CD4-positive, CD25-positive, alpha-beta regulatory T cell (primary cell): ENCODE measurements at regions not wholly inside any gene's neighbourhood (a gene's known extent, or its start where the extent isn't known, plus 50 kb on each side); places are given as distances from the start of the nearest gene placed in this dataset.
A peak's percentile ranks its signal among the peaks of the same experiment; 100 is the strongest.

Source experiments
- ATAC-seq, 2 donors: fragments of 150-1000 bp; cut with Tn5 transposase; one replicate each; pipeline ENCODE4 v1.10.0; 2021; ENCODE audit warnings: low read depth in 2 of 2, moderate number of reproducible peaks in 2 of 2, moderate library complexity in 1 of 2
- DNase-seq, 3 donors: peaks; one replicate each; pipeline versions ENCODE4 v3.0.0 to v3.0.0-alpha.2; 2012 to 2022; ENCODE audit warnings: mixed read lengths in 1 of 3
- H3K27ac ChIP-seq: one replicate; pipeline ENCODE4 v1.7.0; 2013; ENCODE audit warnings: mild to moderate bottlenecking, low read length; ENCODE audit not compliant: insufficient read depth, poor library complexity, severe bottlenecking
- H3K27me3 ChIP-seq: one replicate; pipeline ENCODE4 v1.7.0; 2013; ENCODE audit warnings: low read length; ENCODE audit not compliant: control insufficient read depth, insufficient read depth
- H3K36me3 ChIP-seq: one replicate; pipeline ENCODE4 v1.7.0; 2013; ENCODE audit warnings: mild to moderate bottlenecking, low read length, moderate library complexity; ENCODE audit not compliant: control insufficient read depth, insufficient read depth
- H3K4me1 ChIP-seq: 2 replicates; pipeline ENCODE4 v1.7.0; 2013; ENCODE audit warnings: mild to moderate bottlenecking, low read length; ENCODE audit not compliant: insufficient read depth, control insufficient read depth, poor library complexity, severe bottlenecking
- H3K4me3 ChIP-seq: one replicate; pipeline ENCODE4 v1.7.0; 2013; ENCODE audit warnings: low read depth, mild to moderate bottlenecking, low read length, moderate library complexity
- H3K9me3 ChIP-seq, 2 experiments: 1 replicate in 1 of 2; 2 replicates in 1 of 2; pipeline ENCODE4 v1.7.0; 2013; ENCODE audit warnings: low read length in 2 of 2, mild to moderate bottlenecking in 1 of 2, moderate library complexity in 1 of 2; ENCODE audit not compliant: control insufficient read depth in 2 of 2
- H3K27ac Mint-ChIP-seq, 3 donors: one replicate each; pipeline ENCODE4 v1.8.0; 2020 to 2022; ENCODE audit warnings: mild to moderate bottlenecking in 3 of 3, mixed read lengths in 3 of 3, moderate library complexity in 2 of 3
- H3K27me3 Mint-ChIP-seq: one replicate; pipeline ENCODE4 v1.8.0; 2022; ENCODE audit warnings: mild to moderate bottlenecking, mixed read lengths
- H3K36me3 Mint-ChIP-seq: one replicate; pipeline ENCODE4 v1.8.0; 2020; ENCODE audit warnings: mixed read lengths
- H3K4me1 Mint-ChIP-seq, 4 donors: one replicate each; pipeline ENCODE4 v1.8.0; 2020 to 2022; ENCODE audit warnings: mixed read lengths in 4 of 4, mild to moderate bottlenecking in 1 of 4
- H3K4me3 Mint-ChIP-seq, 4 donors: one replicate each; pipeline ENCODE4 v1.8.0; 2020 to 2022; ENCODE audit warnings: mild to moderate bottlenecking in 4 of 4, mixed read lengths in 4 of 4, moderate library complexity in 3 of 4
- H3K9me3 Mint-ChIP-seq, 7 donors: one replicate each; pipeline ENCODE4 v1.8.0; 2020 to 2022; ENCODE audit warnings: mixed read lengths in 7 of 7, mild to moderate bottlenecking in 3 of 7, moderate library complexity in 2 of 7

GRCh38 chr2:235283246-235283645 is 210.6 kb upstream of the AGAP1 start:
- no peak overlapping the region for H3K27ac ChIP-seq
- Mint-ChIP-seq H3K9me3 (peaks cover 0 to 2% (median 0%) of the 10 kb centered on the region in 7 donors), H3K27me3 (peaks cover 5% of the 10 kb centered on the region), H3K4me3 (no peak overlapping the region), H3K27ac (no peak overlapping the region), H3K4me1 (no peaks in the 10 kb centered on the region), H3K36me3 (no peaks in the 10 kb centered on the region)
- H3K36me3 ChIP-seq, result no peaks in the 10 kb centered on the region
- H3K9me3 ChIP-seq, result no peaks in the 10 kb centered on the region
- no peaks in the 10 kb centered on the region for H3K4me1 ChIP-seq
- no peak for DNase-seq
- no peak for ATAC-seq
- no peaks in the 10 kb centered on the region for H3K27me3 ChIP-seq
- no peak overlapping the region for H3K4me3 ChIP-seq

DNA sequence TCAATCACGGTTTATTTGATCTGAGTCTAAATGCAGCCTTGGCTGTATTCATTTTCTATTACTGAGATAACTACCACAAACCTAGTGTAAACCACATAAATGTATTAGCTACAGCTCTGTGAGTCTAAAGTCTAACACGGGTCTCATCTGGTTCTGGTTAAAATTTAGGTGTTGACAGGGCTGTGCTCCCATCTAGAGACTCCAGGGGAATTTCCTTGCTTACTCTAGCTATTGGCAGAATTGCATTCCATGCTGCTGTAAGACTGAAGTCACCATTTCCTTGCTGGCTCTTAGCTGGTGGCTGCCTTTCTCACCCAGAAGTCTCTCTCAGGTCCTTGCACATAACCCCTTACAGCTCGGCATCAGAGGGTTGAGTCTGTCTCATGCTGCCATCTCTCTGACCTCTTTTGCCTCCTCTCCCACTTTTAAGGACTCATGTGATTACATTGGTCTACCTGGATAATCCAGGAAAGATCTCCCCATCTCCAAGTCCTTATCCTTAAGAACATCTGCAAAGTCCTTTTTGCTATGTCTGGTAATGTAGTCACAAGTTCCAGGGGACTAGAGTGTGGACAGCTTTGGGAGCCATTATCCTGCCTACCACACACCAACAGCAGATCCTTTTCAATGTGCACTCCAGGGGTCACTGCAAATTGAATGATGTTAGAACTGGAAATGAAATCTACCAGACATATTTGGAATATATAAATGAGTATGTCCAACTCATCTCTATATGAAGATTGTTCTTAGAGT is 207.0 kb upstream of the AGAP1 start:
- H3K27me3 ChIP-seq, result no peaks in the 10 kb centered on the region
- ATAC-seq (no peak), DNase-seq (no peak)
- Mint-ChIP-seq H3K4me3 (no peak overlapping the region), H3K27ac (no peak overlapping the region), H3K9me3 (peaks cover 0 to 4% (median 0%) of the 10 kb centered on the region in 7 donors), H3K27me3 (peaks cover 5% of the 10 kb centered on the region), H3K4me1 (no peaks in the 10 kb centered on the region), H3K36me3 (no peaks in the 10 kb centered on the region)
- no peak overlapping the region for H3K4me3 ChIP-seq
- no peaks in the 10 kb centered on the region for H3K36me3 ChIP-seq
- no peaks in the 10 kb centered on the region for H3K9me3 ChIP-seq
- H3K4me1 ChIP-seq, result no peaks in the 10 kb centered on the region
- no peak overlapping the region for H3K27ac ChIP-seq

DNA sequence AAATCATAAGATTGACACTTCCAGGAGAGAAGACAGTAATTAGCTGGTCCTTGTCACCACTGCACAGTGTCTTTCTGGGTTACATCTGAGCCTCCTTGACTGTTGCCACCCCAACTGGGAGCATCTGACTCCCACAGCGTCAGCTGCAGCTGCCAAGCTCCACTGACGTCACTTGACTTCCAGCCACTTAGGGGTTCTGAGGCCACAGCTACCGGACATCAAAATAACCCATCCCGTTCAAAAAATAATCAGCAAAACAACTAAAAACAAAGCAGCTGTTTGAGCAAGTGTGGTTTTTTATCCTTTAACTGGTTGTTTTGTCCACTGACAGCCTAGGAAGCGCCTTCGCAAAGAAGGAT is 206.5 kb upstream of the AGAP1 start:
- Histone ChIP-seq H3K36me3 (no peaks in the 10 kb centered on the region), H3K27ac (no peak overlapping the region), H3K9me3 (no peaks in the 10 kb centered on the region), H3K4me3 (no peak overlapping the region), H3K27me3 (no peaks in the 10 kb centered on the region), H3K4me1 (no peaks in the 10 kb centered on the region)
- no peaks in the 10 kb centered on the region for H3K4me1 Mint-ChIP-seq
- no peak overlapping the region for H3K27ac Mint-ChIP-seq
- H3K27me3 Mint-ChIP-seq, result peaks cover 5% of the 10 kb centered on the region
- H3K4me3 Mint-ChIP-seq, result no peak overlapping the region
- DNase-seq (no peak), ATAC-seq (no peak)
- peaks cover 0 to 4% (median 0%) of the 10 kb centered on the region in 7 donors for H3K9me3 Mint-ChIP-seq
- H3K36me3 Mint-ChIP-seq, result no peaks in the 10 kb centered on the region

DNA sequence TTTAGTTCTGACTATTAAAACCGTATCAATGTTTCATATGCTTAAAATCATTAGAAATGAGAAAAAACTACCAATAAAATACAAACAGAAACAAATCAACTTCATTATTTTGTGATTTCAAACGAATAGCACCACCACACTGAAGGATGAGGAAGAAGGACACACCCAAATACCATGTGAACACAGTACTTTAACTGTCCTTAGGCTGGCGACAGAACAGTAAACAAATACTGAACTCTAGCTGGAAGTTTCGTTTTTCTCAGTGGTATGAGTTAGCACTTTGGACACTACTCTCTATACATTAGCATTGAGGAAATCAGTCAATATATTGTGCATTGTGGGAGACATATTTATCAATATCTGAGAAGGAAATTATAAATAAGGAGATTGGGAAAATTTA is 202.4 kb upstream of the AGAP1 start:
- Mint-ChIP-seq H3K4me1 (no peaks in the 10 kb centered on the region), H3K27me3 (peaks cover 9% of the 10 kb centered on the region), H3K27ac (no peak overlapping the region), H3K4me3 (no peak overlapping the region), H3K36me3 (no peaks in the 10 kb centered on the region), H3K9me3 (peaks cover 0 to 2% (median 0%) of the 10 kb centered on the region in 7 donors)
- Histone ChIP-seq H3K27me3 (no peaks in the 10 kb centered on the region), H3K4me1 (no peaks in the 10 kb centered on the region), H3K4me3 (no peak overlapping the region), H3K36me3 (no peaks in the 10 kb centered on the region), H3K9me3 (no peaks in the 10 kb centered on the region), H3K27ac (no peak overlapping the region)
- no peak for DNase-seq
- ATAC-seq, result no peak

- DNase-seq (no peak), ATAC-seq (no peak)
- Histone ChIP-seq H3K9me3 (no peaks in the 10 kb centered on the region), H3K36me3 (no peaks in the 10 kb centered on the region), H3K27me3 (no peaks in the 10 kb centered on the region), H3K27ac (no peak overlapping the region), H3K4me3 (no peak overlapping the region), H3K4me1 (no peaks in the 10 kb centered on the region)
- no peak overlapping the region for H3K4me3 Mint-ChIP-seq
- no peaks in the 10 kb centered on the region for H3K4me1 Mint-ChIP-seq
- peaks cover 0 to 3% (median 0%) of the 10 kb centered on the region in 7 donors for H3K9me3 Mint-ChIP-seq
- H3K27ac Mint-ChIP-seq, result no peak overlapping the region
- H3K27me3 Mint-ChIP-seq, result peaks cover 4% of the 10 kb centered on the region
- no peaks in the 10 kb centered on the region for H3K36me3 Mint-ChIP-seq
Measured at GRCh38 chr2:235293061-235293460, 200.8 kb upstream of the AGAP1 start.

GRCh38 chr2:235295831-235296230 is 198.0 kb upstream of the AGAP1 start:
- Mint-ChIP-seq H3K36me3 (no peaks in the 10 kb centered on the region), H3K27ac (no peak overlapping the region), H3K9me3 (peaks cover 0 to 3% (median 0%) of the 10 kb centered on the region in 7 donors), H3K4me1 (no peaks in the 10 kb centered on the region), H3K4me3 (no peak overlapping the region), H3K27me3 (peaks cover 4% of the 10 kb centered on the region)
- H3K4me3 ChIP-seq, result no peak overlapping the region
- no peak overlapping the region for H3K27ac ChIP-seq
- H3K9me3 ChIP-seq, result no peaks in the 10 kb centered on the region
- DNase-seq, result no peak
- no peak for ATAC-seq
- H3K36me3 ChIP-seq, result no peaks in the 10 kb centered on the region
- no peaks in the 10 kb centered on the region for H3K27me3 ChIP-seq
- no peaks in the 10 kb centered on the region for H3K4me1 ChIP-seq

- ATAC-seq (peak in 1 of 2 donors; percentile 3), DNase-seq (no peak)
- no peaks in the 10 kb centered on the region for H3K36me3 Mint-ChIP-seq
- Histone ChIP-seq H3K4me3 (no peak overlapping the region), H3K27me3 (no peaks in the 10 kb centered on the region), H3K36me3 (no peaks in the 10 kb centered on the region), H3K4me1 (no peaks in the 10 kb centered on the region), H3K27ac (no peak overlapping the region), H3K9me3 (no peaks in the 10 kb centered on the region)
- H3K27me3 Mint-ChIP-seq, result no peaks in the 10 kb centered on the region
- H3K4me1 Mint-ChIP-seq, result no peaks in the 10 kb centered on the region
- H3K9me3 Mint-ChIP-seq, result peaks cover 0 to 4% (median 0%) of the 10 kb centered on the region in 7 donors
- peak overlapping the region in 1 of 3 donors; percentile 16 for H3K27ac Mint-ChIP-seq
- no peak overlapping the region for H3K4me3 Mint-ChIP-seq
Measured at GRCh38 chr2:235300368-235301201, 193.3 kb upstream of the AGAP1 start.
